ENCODE measurements at regions not wholly inside any gene's neighbourhood (a gene's known extent, or its start where the extent isn't known, plus 50 kb on each side); places are given as distances from the start of the nearest gene placed in this dataset.

GRCh38 chr1:218679391-218679790, 334.3 kb downstream of the TGFB2 start:
- TF ChIP-seq, protein P1, sequence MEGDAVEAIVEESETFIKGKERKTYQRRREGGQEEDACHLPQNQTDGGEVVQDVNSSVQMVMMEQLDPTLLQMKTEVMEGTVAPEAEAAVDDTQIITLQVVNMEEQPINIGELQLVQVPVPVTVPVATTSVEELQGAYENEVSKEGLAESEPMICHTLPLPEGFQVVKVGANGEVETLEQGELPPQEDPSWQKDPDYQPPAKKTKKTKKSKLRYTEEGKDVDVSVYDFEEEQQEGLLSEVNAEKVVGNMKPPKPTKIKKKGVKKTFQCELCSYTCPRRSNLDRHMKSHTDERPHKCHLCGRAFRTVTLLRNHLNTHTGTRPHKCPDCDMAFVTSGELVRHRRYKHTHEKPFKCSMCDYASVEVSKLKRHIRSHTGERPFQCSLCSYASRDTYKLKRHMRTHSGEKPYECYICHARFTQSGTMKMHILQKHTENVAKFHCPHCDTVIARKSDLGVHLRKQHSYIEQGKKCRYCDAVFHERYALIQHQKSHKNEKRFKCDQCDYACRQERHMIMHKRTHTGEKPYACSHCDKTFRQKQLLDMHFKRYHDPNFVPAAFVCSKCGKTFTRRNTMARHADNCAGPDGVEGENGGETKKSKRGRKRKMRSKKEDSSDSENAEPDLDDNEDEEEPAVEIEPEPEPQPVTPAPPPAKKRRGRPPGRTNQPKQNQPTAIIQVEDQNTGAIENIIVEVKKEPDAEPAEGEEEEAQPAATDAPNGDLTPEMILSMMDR (IDR thresholded peaks at IDR 0.05) = no peak
- Mint-ChIP-seq H3K4me1 (ENCODE audit: low read depth) (peaks cover 33% of the 10 kb centered on the region), H3K36me3 (ENCODE audit: low read depth) (no peaks in the 10 kb centered on the region), H3K9me3 (ENCODE audit: low read depth) (peaks cover 3% of the 10 kb centered on the region), H3K4me3 (ENCODE audit: unreplicated experiment) (no peak overlapping the region), H3K27ac (ENCODE audit: unreplicated experiment) (peak overlapping the region; percentile 63), H3K27me3 (ENCODE audit: low read depth) (no peaks in the 10 kb centered on the region)
- no peak for DNase-seq (ENCODE audit: low spot score)

DNA sequence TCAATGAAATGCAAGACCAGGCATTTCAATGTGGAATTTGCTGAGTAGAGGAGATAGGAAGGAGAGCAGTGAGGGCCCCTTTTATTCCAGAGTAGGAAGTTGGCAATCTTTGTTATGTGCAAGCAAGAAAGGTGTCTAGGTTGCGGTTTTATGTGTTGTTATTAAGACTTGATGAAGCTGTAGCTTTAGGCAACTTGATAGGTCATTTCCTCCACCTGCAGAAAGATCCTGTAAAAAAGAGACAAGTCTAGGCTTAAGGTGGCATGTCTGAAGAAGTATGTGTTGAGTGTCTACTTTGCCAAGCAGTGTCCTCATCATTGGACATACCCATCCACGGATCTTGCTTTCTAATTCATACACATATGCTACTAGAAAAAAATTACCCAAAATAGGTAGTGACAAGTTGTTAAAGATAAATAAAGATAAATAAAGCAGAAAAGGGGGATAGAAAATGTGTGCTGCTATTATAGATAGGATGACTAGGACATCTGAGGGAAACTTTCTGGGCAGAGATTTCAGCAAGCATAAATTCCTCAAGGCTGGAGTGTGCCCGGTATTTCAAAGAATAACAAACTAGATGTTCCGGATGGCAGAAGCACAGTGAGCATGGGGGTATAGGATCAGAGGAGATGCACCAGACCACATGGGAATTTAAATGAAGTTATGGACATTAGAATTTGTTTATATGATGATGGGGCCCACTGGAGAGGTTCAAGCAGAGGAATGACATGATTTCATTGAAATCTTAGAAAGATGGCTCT, 335.0 kb downstream of the TGFB2 start:
- Mint-ChIP-seq H3K27ac (ENCODE audit: unreplicated experiment) (peak overlapping the region; percentile 63), H3K27me3 (ENCODE audit: low read depth) (no peaks in the 10 kb centered on the region), H3K36me3 (ENCODE audit: low read depth) (no peaks in the 10 kb centered on the region), H3K9me3 (ENCODE audit: low read depth) (peaks cover 3% of the 10 kb centered on the region), H3K4me1 (ENCODE audit: low read depth) (peaks cover 28% of the 10 kb centered on the region), H3K4me3 (ENCODE audit: unreplicated experiment) (no peak overlapping the region)
- no peak for DNase-seq (ENCODE audit: low spot score)
- TF ChIP-seq, protein P1 (IDR thresholded peaks at IDR 0.05) = no peak

DNA sequence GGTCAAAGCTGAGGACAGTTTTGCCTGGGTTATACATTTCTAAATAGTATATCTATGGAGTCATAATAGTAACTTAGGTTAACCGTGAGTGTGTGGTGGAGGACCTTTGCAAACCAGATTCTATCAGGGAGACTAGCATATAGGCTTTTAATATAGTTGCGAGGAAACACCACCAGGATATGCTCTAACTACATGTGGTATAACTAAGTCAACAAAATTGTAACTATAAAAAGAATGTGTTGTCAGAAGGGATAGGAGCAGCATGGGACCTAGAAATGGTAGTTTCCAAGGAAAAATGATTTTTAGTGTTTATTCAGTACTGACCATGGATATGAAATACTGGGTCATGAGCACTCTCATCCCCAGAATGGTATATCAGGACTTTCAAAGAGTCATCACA, 338.1 kb downstream of the TGFB2 start:
- peaks cover 36% of the 10 kb centered on the region for H3K4me1 Mint-ChIP-seq (ENCODE audit: low read depth)
- no peak for DNase-seq (ENCODE audit: low spot score)
- no peak overlapping the region for H3K4me3 Mint-ChIP-seq (ENCODE audit: unreplicated experiment)
- no peak overlapping the region for H3K27ac Mint-ChIP-seq (ENCODE audit: unreplicated experiment)
- peaks cover 3% of the 10 kb centered on the region for H3K9me3 Mint-ChIP-seq (ENCODE audit: low read depth)
- H3K36me3 Mint-ChIP-seq (ENCODE audit: low read depth) = no peaks in the 10 kb centered on the region
- no peaks in the 10 kb centered on the region for H3K27me3 Mint-ChIP-seq (ENCODE audit: low read depth)
- TF ChIP-seq, protein P1 (IDR thresholded peaks at IDR 0.05) = peak; percentile 76

GRCh38 chr1:218686258-218686657, 341.1 kb downstream of the TGFB2 start:
- DNase-seq (ENCODE audit: low spot score) = no peak
- Mint-ChIP-seq H3K27ac (ENCODE audit: unreplicated experiment) (no peak overlapping the region), H3K9me3 (ENCODE audit: low read depth) (peaks cover 6% of the 10 kb centered on the region), H3K4me3 (ENCODE audit: unreplicated experiment) (no peak overlapping the region), H3K36me3 (ENCODE audit: low read depth) (peaks cover 2% of the 10 kb centered on the region), H3K27me3 (ENCODE audit: low read depth) (no peaks in the 10 kb centered on the region), H3K4me1 (ENCODE audit: low read depth) (peaks cover 36% of the 10 kb centered on the region)
- TF ChIP-seq, protein P1 (IDR thresholded peaks at IDR 0.05) = no peak

- H3K4me1 Mint-ChIP-seq (ENCODE audit: low read depth) = peaks cover 33% of the 10 kb centered on the region
- peaks cover 2% of the 10 kb centered on the region for H3K36me3 Mint-ChIP-seq (ENCODE audit: low read depth)
- no peak overlapping the region for H3K4me3 Mint-ChIP-seq (ENCODE audit: unreplicated experiment)
- DNase-seq (ENCODE audit: low spot score) = no peak
- TF ChIP-seq, protein P1 (IDR thresholded peaks at IDR 0.05) = no peak
- no peak overlapping the region for H3K27ac Mint-ChIP-seq (ENCODE audit: unreplicated experiment)
- peaks cover 6% of the 10 kb centered on the region for H3K9me3 Mint-ChIP-seq (ENCODE audit: low read depth)
- no peaks in the 10 kb centered on the region for H3K27me3 Mint-ChIP-seq (ENCODE audit: low read depth)
These were observed 341.6 kb downstream of the TGFB2 start for GRCh38 chr1:218686761-218687160.

Data from chondrocyte (in vitro differentiated cells).